ENCODE measurements at regions not wholly inside any gene's neighbourhood (a gene's known extent, or its start where the extent isn't known, plus 50 kb on each side); places are given as distances from the start of the nearest gene placed in this dataset.
A peak's percentile ranks its signal among the peaks of the same experiment; 100 is the strongest.

GRCh38 chr13:69565334-69565733, 542.3 kb upstream of the ATXN8OS start (continued):
- TF ChIP-seq ZNF561 (tag by site-specific recombination; IDR thresholded peaks at IDR 0.05; ENCODE audit: borderline replicate concordance) (0 out of 2 replicates have a peak, but pooled peaks have one; percentile 16), ZEB2 (tag by site-specific recombination; IDR thresholded peaks at IDR 0.05) (0 out of 2 replicates have a peak, but pooled peaks have one; percentile 39), ZNF366 (tag by site-specific recombination; conservative IDR thresholded peaks at IDR 0.05) (peak; percentile 62), ZNF529 (tag by site-specific recombination; IDR thresholded peaks at IDR 0.05; ENCODE audit: insufficient replicate concordance) (no peak), ZNF571 (tag by site-specific recombination; IDR thresholded peaks at IDR 0.05) (no peak), FEZF1 (tag by site-specific recombination; IDR thresholded peaks at IDR 0.05) (peak; percentile 73), MYNN (tag by site-specific recombination; IDR thresholded peaks at IDR 0.05; ENCODE audit: borderline replicate concordance) (no peak), ZNF555 (tag by site-specific recombination; conservative IDR thresholded peaks at IDR 0.05) (no peak), BCL11B (tag by site-specific recombination; IDR thresholded peaks at IDR 0.05; ENCODE audit: low read depth) (no peak), MEIS1 (CRISPR knock-in tag; IDR thresholded peaks at IDR 0.05; ENCODE audit: borderline replicate concordance) (peak; percentile 56; the same call in 1 of the 2 replicates), ZNF654 (tag by site-specific recombination; IDR thresholded peaks at IDR 0.05; ENCODE audit: low read depth) (peak; percentile 19), ZBTB20 (tag by site-specific recombination; IDR thresholded peaks at IDR 0.05) (0 out of 2 replicates have a peak, but pooled peaks have one; percentile 16), ZFP3 (tag by site-specific recombination; IDR thresholded peaks at IDR 0.05; ENCODE audit: low read depth) (no peak), ZNF76 (tag by site-specific recombination; IDR thresholded peaks at IDR 0.05; ENCODE audit: borderline replicate concordance, low read depth) (0 out of 2 replicates have a peak, but pooled peaks have one; percentile 21), OSR2 (tag by site-specific recombination; IDR thresholded peaks at IDR 0.05) (peak; percentile 93), ZFP69B (tag by site-specific recombination; IDR thresholded peaks at IDR 0.05) (no peak), EGR2 (tag by site-specific recombination; IDR thresholded peaks at IDR 0.05; ENCODE audit: low read depth) (no peak), ZBTB17 (tag by site-specific recombination; IDR thresholded peaks at IDR 0.05) (no peak), ZNF184 (tag by site-specific recombination; IDR thresholded peaks at IDR 0.05) (no peak), ZSCAN5A (tag by site-specific recombination; IDR thresholded peaks at IDR 0.05) (no peak), ZNF302 (tag by site-specific recombination; IDR thresholded peaks at IDR 0.05; ENCODE audit: low read depth) (no peak), SETDB1 (IDR thresholded peaks at IDR 0.05; ENCODE audit: insufficient read length, low read length) (peak; percentile 50)
- TF ChIP-seq, protein P1, sequence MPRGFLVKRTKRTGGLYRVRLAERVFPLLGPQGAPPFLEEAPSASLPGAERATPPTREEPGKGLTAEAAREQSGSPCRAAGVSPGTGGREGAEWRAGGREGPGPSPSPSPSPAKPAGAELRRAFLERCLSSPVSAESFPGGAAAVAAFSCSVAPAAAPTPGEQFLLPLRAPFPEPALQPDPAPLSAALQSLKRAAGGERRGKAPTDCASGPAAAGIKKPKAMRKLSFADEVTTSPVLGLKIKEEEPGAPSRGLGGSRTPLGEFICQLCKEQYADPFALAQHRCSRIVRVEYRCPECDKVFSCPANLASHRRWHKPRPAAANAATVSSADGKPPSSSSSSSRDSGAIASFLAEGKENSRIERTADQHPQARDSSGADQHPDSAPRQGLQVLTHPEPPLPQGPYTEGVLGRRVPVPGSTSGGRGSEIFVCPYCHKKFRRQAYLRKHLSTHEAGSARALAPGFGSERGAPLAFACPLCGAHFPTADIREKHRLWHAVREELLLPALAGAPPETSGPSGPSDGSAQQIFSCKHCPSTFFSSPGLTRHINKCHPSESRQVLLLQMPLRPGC (tag by site-specific recombination; IDR thresholded peaks at IDR 0.05), result peak; percentile 28; the same call in 1 of the 2 replicates
- TF ChIP-seq, protein P2, sequence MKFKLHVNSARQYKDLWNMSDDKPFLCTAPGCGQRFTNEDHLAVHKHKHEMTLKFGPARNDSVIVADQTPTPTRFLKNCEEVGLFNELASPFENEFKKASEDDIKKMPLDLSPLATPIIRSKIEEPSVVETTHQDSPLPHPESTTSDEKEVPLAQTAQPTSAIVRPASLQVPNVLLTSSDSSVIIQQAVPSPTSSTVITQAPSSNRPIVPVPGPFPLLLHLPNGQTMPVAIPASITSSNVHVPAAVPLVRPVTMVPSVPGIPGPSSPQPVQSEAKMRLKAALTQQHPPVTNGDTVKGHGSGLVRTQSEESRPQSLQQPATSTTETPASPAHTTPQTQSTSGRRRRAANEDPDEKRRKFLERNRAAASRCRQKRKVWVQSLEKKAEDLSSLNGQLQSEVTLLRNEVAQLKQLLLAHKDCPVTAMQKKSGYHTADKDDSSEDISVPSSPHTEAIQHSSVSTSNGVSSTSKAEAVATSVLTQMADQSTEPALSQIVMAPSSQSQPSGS (tag by site-specific recombination; IDR thresholded peaks at IDR 0.05; ENCODE audit: low read depth), result no peak
- TF ChIP-seq, protein P3, sequence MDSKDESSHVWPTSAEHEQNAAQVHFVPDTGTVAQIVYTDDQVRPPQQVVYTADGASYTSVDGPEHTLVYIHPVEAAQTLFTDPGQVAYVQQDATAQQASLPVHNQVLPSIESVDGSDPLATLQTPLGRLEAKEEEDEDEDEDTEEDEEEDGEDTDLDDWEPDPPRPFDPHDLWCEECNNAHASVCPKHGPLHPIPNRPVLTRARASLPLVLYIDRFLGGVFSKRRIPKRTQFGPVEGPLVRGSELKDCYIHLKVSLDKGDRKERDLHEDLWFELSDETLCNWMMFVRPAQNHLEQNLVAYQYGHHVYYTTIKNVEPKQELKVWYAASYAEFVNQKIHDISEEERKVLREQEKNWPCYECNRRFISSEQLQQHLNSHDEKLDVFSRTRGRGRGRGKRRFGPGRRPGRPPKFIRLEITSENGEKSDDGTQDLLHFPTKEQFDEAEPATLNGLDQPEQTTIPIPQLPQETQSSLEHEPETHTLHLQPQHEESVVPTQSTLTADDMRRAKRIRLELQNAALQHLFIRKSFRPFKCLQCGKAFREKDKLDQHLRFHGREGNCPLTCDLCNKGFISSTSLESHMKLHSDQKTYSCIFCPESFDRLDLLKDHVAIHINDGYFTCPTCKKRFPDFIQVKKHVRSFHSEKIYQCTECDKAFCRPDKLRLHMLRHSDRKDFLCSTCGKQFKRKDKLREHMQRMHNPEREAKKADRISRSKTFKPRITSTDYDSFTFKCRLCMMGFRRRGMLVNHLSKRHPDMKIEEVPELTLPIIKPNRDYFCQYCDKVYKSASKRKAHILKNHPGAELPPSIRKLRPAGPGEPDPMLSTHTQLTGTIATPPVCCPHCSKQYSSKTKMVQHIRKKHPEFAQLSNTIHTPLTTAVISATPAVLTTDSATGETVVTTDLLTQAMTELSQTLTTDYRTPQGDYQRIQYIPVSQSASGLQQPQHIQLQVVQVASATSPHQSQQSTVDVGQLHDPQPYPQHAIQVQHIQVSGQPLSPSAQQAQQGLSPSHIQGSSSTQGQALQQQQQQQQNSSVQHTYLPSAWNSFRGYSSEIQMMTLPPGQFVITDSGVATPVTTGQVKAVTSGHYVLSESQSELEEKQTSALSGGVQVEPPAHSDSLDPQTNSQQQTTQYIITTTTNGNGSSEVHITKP (tag by site-specific recombination; IDR thresholded peaks at IDR 0.05), result 0 out of 2 replicates have a peak, but pooled peaks have one; percentile 14
